A549 (cell line): ENCODE measurements at regions not wholly inside any gene's neighbourhood (a gene's known extent, or its start where the extent isn't known, plus 50 kb on each side); places are given as distances from the start of the nearest gene placed in this dataset.

ENCODE experiments used
- ATAC-seq, 2 experiments: fragments of 200-7000 bp in 1 of 2; fragments of >200 bp in 1 of 2; cut with Nextera tagmentation in 1 of 2; cut with Tn5 transposase in 1 of 2; 3 replicates each; pipeline versions ENCODE4 v1.8.0 to v1.9.1; 2018 to 2020; ENCODE audit warnings: mild to moderate bottlenecking in 1 of 2, moderate library complexity in 1 of 2
- CTCF ChIA-PET: fragments of 300-600 bp; sonication (Branson Sonifier 250); formaldehyde crosslinking; extraction: SDS; loops from one replicate; lab custom pipeline; 2021; ENCODE audit warnings: antibody characterized with exemption, inconsistent platforms; lab: Yijun Ruan, JAX
- POLR2A ChIA-PET: fragments of 350-600 bp; formaldehyde crosslinking; extraction: SDS; loops from one replicate; lab custom pipeline; 2021; ENCODE audit warnings: antibody characterized with exemption, inconsistent platforms; lab: Yijun Ruan, JAX
- DNase-seq, 2 experiments: peaks; one replicate each; pipeline versions ENCODE4 v3.0.0 to v3.0.0-alpha.2; 2011 to 2016; ENCODE audit warnings: low read depth in 1 of 2, low spot score in 1 of 2
- FAIRE-seq: peaks from 2 replicates; lab custom pipeline; 2011; peaks lifted over from hg19 to GRCh38; lab: Jason Lieb, UNC
- H3K27ac ChIP-seq, 2 experiments: fragments of >200 bp; sonication (Bioruptor Twin); formaldehyde crosslinking; 3 replicates each; pipeline ENCODE4 v1.5.1; 2016 to 2017
- H3K4me1 ChIP-seq: fragments of >200 bp; sonication (Bioruptor Twin); formaldehyde crosslinking; 3 replicates; pipeline ENCODE4 v1.6.1; 2016
- H3K4me2 ChIP-seq: fragments of >200 bp; sonication (Bioruptor Twin); formaldehyde crosslinking; 3 replicates; pipeline ENCODE4 v1.6.1; 2016
- H3K4me3 ChIP-seq: fragments of >200 bp; sonication (Bioruptor Twin); formaldehyde crosslinking; 3 replicates; pipeline ENCODE4 v1.5.1; 2016
- H3K9me3 ChIP-seq: fragments of >200 bp; sonication (Bioruptor Twin); formaldehyde crosslinking; 3 replicates; pipeline ENCODE4 v1.6.1; 2016
- ATOH8 ChIP-seq: fragments of 250-450 bp; sonication (Bioruptor Pico); IDR thresholded peaks from 2 replicates; pipeline ENCODE4 v1.5.0; 2020; ENCODE audit warnings: low read depth, mild to moderate bottlenecking, moderate library complexity
- CBX8 ChIP-seq: fragments of 200-600 bp; sonication (generic); IDR thresholded peaks from 2 replicates; pipeline ENCODE4 v1.6.1; 2016
- CHD2 ChIP-seq: fragments of 150-350 bp; IDR thresholded peaks from 2 replicates; pipeline ENCODE4 v1.6.1; 2014; ENCODE audit warnings: low read length; ENCODE audit not compliant: partially characterized antibody
- CHD4 ChIP-seq: fragments of 200-600 bp; sonication (generic); IDR thresholded peaks from 2 replicates; pipeline ENCODE4 v1.6.1; 2016; ENCODE audit warnings: antibody characterized with exemption, mild to moderate bottlenecking, borderline replicate concordance
- E2F6 ChIP-seq: IDR thresholded peaks from 2 replicates; pipeline ENCODE4 v1.6.1; 2012; ENCODE audit warnings: low read depth, borderline replicate concordance
- EHF ChIP-seq: fragments of 250-450 bp; sonication (Bioruptor Pico); IDR thresholded peaks from 2 replicates; pipeline ENCODE4 v1.5.0; 2020; ENCODE audit warnings: mild to moderate bottlenecking
- EHMT2 ChIP-seq: fragments of 200-600 bp; sonication (generic); IDR thresholded peaks from 2 replicates; pipeline ENCODE4 v1.6.1; 2016; ENCODE audit warnings: antibody characterized with exemption, low read depth, mild to moderate bottlenecking, moderate library complexity
- EP300 ChIP-seq, 2 experiments: fragments of >200 bp; sonication (Bioruptor Twin); formaldehyde crosslinking; IDR thresholded peaks; 2 replicates in 1 of 2; 3 replicates in 1 of 2; pipeline ENCODE4 v1.6.1; 2016 to 2017
- FOSB ChIP-seq: fragments of 250-450 bp; sonication (Bioruptor Pico); IDR thresholded peaks from 2 replicates; pipeline ENCODE4 v1.5.0; 2020; ENCODE audit warnings: mild to moderate bottlenecking, moderate library complexity
- FOXS1 ChIP-seq: fragments of 250-450 bp; sonication (Bioruptor Pico); IDR thresholded peaks from 2 replicates; pipeline ENCODE4 v1.5.0; 2020; ENCODE audit warnings: mild to moderate bottlenecking, moderate library complexity
- HMGXB4 ChIP-seq: fragments of 250-450 bp; sonication (Bioruptor Pico); IDR thresholded peaks from 2 replicates; pipeline ENCODE4 v1.5.0; 2021; ENCODE audit warnings: mild to moderate bottlenecking, moderate library complexity, borderline replicate concordance
- HOXB13 ChIP-seq: fragments of 250-450 bp; sonication (Bioruptor Pico); IDR thresholded peaks from 2 replicates; pipeline ENCODE4 v1.5.0; 2020; ENCODE audit warnings: low read depth, mild to moderate bottlenecking, moderate library complexity
- JUN ChIP-seq, 2 experiments: fragments of >200 bp; sonication (Bioruptor Twin); formaldehyde crosslinking; IDR thresholded peaks; 2 replicates in 1 of 2; 3 replicates in 1 of 2; pipeline ENCODE4 v1.6.1; 2016 to 2017
- KDM1A ChIP-seq: fragments of 200-600 bp; sonication (generic); IDR thresholded peaks from 2 replicates; pipeline ENCODE4 v1.6.1; 2016; ENCODE audit warnings: low read depth, mild to moderate bottlenecking
- KDM5A ChIP-seq: fragments of 200-600 bp; sonication (generic); IDR thresholded peaks from 2 replicates; pipeline ENCODE4 v1.6.1; 2016; ENCODE audit warnings: antibody characterized with exemption, mild to moderate bottlenecking
- MAFK ChIP-seq: fragments of 450-650 bp; IDR thresholded peaks from 2 replicates; pipeline ENCODE4 v1.6.1; 2014; ENCODE audit not compliant: partially characterized antibody
- MAX ChIP-seq: IDR thresholded peaks from 2 replicates; pipeline ENCODE4 v1.6.1; 2012
- NFE2L2 ChIP-seq: fragments of 150-350 bp; conservative IDR thresholded peaks from 2 replicates; pipeline ENCODE4 v1.6.1; 2014; ENCODE audit warnings: low read length
- NPAS2 ChIP-seq: fragments of 250-450 bp; sonication (Bioruptor Pico); IDR thresholded peaks from 2 replicates; pipeline ENCODE4 v1.8.0; 2022; ENCODE audit warnings: mild to moderate bottlenecking, moderate library complexity, borderline replicate concordance
- NR3C1 ChIP-seq: fragments of >200 bp; sonication (Bioruptor Twin); formaldehyde crosslinking; IDR thresholded peaks from 3 replicates; pipeline ENCODE4 v1.6.1; 2017
- POLR2A ChIP-seq: IDR thresholded peaks from 2 replicates; pipeline ENCODE4 v1.6.1; 2012; ENCODE audit warnings: mild to moderate bottlenecking, low read length
- RAD21 ChIP-seq, 2 experiments: fragments of >200 bp in 1 of 2; sonication (Bioruptor Twin) in 1 of 2; formaldehyde crosslinking in 1 of 2; IDR thresholded peaks in 1 of 2; conservative IDR thresholded peaks in 1 of 2; 2 replicates in 1 of 2; 3 replicates in 1 of 2; pipeline ENCODE4 v1.6.1; 2012 to 2018; ENCODE audit warnings: inconsistent platforms in 1 of 2
- REST ChIP-seq: fragments of 200-600 bp; sonication (generic); IDR thresholded peaks from 2 replicates; pipeline ENCODE4 v1.6.1; 2016; ENCODE audit warnings: antibody characterized with exemption, mild to moderate bottlenecking, moderate library complexity
- RNF2 ChIP-seq: fragments of 200-600 bp; sonication (generic); IDR thresholded peaks from 2 replicates; pipeline ENCODE4 v1.6.1; 2016; ENCODE audit warnings: low read depth, mild to moderate bottlenecking, antibody characterized with exemption, moderate library complexity, borderline replicate concordance
- SREBF2 ChIP-seq: fragments of 450-650 bp; IDR thresholded peaks from 2 replicates; pipeline ENCODE4 v1.6.1; 2014; ENCODE audit warnings: mild to moderate bottlenecking, moderate library complexity
- TFCP2L1 ChIP-seq: fragments of 250-450 bp; sonication (Bioruptor Pico); IDR thresholded peaks from 2 replicates; pipeline ENCODE4 v1.5.0; 2021; ENCODE audit warnings: mild to moderate bottlenecking
- WGBS: methylation state at CpG from one replicate; pipeline ENCODE4 v1.1.6; 2017; ENCODE audit errors: missing lambda C conversion rate; 5-methylcytosine and 5-hydroxymethylcytosine counted together

GRCh38 chr16:80384862-80385261 lies 155.9 kb upstream of the DYNLRB2 start:
- Histone ChIP-seq H3K9me3 (no peaks in the 10 kb centered on the region), H3K4me3 (no peak overlapping the region), H3K4me2 (no peak overlapping the region), H3K27ac (no peak overlapping the region), H3K4me1 (no peaks in the 10 kb centered on the region)
- no peak for DNase-seq
- FAIRE-seq = no peak
- POLR2A ChIA-PET = no interaction called here
- TF ChIP-seq MAFK (peak; percentile 43), NPAS2 (CRISPR knock-in tag) (no peak)
- no peak for ATAC-seq
- CTCF ChIA-PET = interaction anchor here (1.2 kb wide), 1 partner anchor 82 kb away, joined by 6 read pairs; no protein-coding TSS in a partner anchor

GRCh38 chr16:80380514-80380913 lies 160.3 kb upstream of the DYNLRB2 start:
- no peak for TF ChIP-seq POLR2A
- no peak for TF ChIP-seq NFE2L2
- no peak for TF ChIP-seq CBX8
- TF ChIP-seq E2F6 = no peak
- no peak for TF ChIP-seq CHD2
- no peak for TF ChIP-seq HOXB13 (CRISPR knock-in tag)
- no peak for TF ChIP-seq NPAS2 (CRISPR knock-in tag)
- no peak for TF ChIP-seq MAFK
- TF ChIP-seq KDM5A = no peak
- TF ChIP-seq MAX = no peak
- TF ChIP-seq EHMT2 = no peak
- TF ChIP-seq FOSB (CRISPR knock-in tag) = no peak
- no peak for TF ChIP-seq JUN (IDR thresholded peaks at IDR 0.05)
- no peak for TF ChIP-seq CHD4
- TF ChIP-seq EP300 (IDR thresholded peaks at IDR 0.05) = no peak
- no peak for TF ChIP-seq RAD21 (conservative IDR thresholded peaks at IDR 0.05 in 1 of 2, IDR thresholded peaks at IDR 0.05 in 1 of 2)
- TF ChIP-seq SREBF2 = no peak
- TF ChIP-seq TFCP2L1 (CRISPR knock-in tag) = no peak
- no peak for TF ChIP-seq KDM1A
- no peak for TF ChIP-seq NR3C1
- no peak for FAIRE-seq
- no peak for ATAC-seq
- H3K4me2 ChIP-seq = no peak overlapping the region
- ChIA-PET POLR2A (no interaction called here), CTCF (interaction anchor here (4.4 kb wide), 1 partner anchor 11 kb away, joined by 15 read pairs; no protein-coding TSS in a partner anchor)
- H3K27ac ChIP-seq = no peak overlapping the region
- 47% methylated on average over 4 of the region's 4 CpGs for WGBS
- DNase-seq = no peak
- no peak overlapping the region for H3K4me3 ChIP-seq
- no peaks in the 10 kb centered on the region for H3K4me1 ChIP-seq
- no peaks in the 10 kb centered on the region for H3K9me3 ChIP-seq

- Histone ChIP-seq H3K9me3 (peaks cover 6% of the 10 kb centered on the region; the same call in 2 of the 3 replicates), H3K4me2 (no peak overlapping the region), H3K4me3 (no peak overlapping the region), H3K27ac (no peak overlapping the region), H3K4me1 (no peaks in the 10 kb centered on the region)
- 52% methylated on average over 16 of the region's 16 CpGs for WGBS
- FAIRE-seq (no peak), ATAC-seq (no peak), DNase-seq (no peak)
- CTCF ChIA-PET = interaction anchor here (0.5 to 1.3 kb wide), 3 partner anchors 8 to 833 kb away, joined by 3 to 6 read pairs (median 3); no protein-coding TSS in a partner anchor
- POLR2A ChIA-PET = no interaction called here
- TF ChIP-seq POLR2A = no peak
- TF ChIP-seq RNF2 = no peak
- TF ChIP-seq EHF (CRISPR knock-in tag) = no peak
- TF ChIP-seq NFE2L2 = no peak
- no peak for TF ChIP-seq HMGXB4 (CRISPR knock-in tag)
- no peak for TF ChIP-seq REST
- TF ChIP-seq JUN (IDR thresholded peaks at IDR 0.05) = no peak
- TF ChIP-seq ATOH8 (CRISPR knock-in tag) = no peak
- no peak for TF ChIP-seq FOXS1 (CRISPR knock-in tag)
These were observed 163.5 kb upstream of the DYNLRB2 start for GRCh38 chr16:80377096-80377956.
